AG04449 (cell line): ENCODE measurements at regions not wholly inside any gene's neighbourhood (a gene's known extent, or its start where the extent isn't known, plus 50 kb on each side); places are given as distances from the start of the nearest gene placed in this dataset.

ENCODE experiments used
- CTCF ChIA-PET: fragments of 350-600 bp; formaldehyde crosslinking; extraction: SDS; loops from one replicate; lab custom pipeline; 2021; ENCODE audit warnings: antibody characterized with exemption; lab: Yijun Ruan, JAX
- POLR2A ChIA-PET: fragments of 400-600, 350-600 bp; formaldehyde crosslinking; extraction: SDS; loops from one replicate; lab custom pipeline; 2020; ENCODE audit warnings: antibody characterized with exemption, inconsistent platforms; lab: Yijun Ruan, JAX
- DNase-seq: peaks from one replicate; pipeline ENCODE4 v3.0.0-alpha.2; 2010; ENCODE audit warnings: low read depth, low spot score
- H3K4me3 ChIP-seq: 2 replicates; pipeline ENCODE4 v1.5.1; 2011; ENCODE audit warnings: low read depth, mild to moderate bottlenecking, control low read depth, low read length
- CTCF ChIP-seq: IDR thresholded peaks from one replicate; pipeline ENCODE4 v1.5.1; 2011; ENCODE audit warnings: mild to moderate bottlenecking, moderate library complexity, low read length, control low read depth, inconsistent platforms; ENCODE audit not compliant: insufficient read depth; ENCODE audit errors: missing control alignments

GRCh38 chr12:107331912-107332311 is 238.6 kb upstream of the CRY1 start:
- TF ChIP-seq CTCF, result no peak
- POLR2A ChIA-PET, result no interaction called here
- no peak for DNase-seq
- no peak overlapping the region for H3K4me3 ChIP-seq
- CTCF ChIA-PET, result interaction anchor here (0.6 to 2.1 kb wide), 3 partner anchors 9 to 277 kb away, joined by 3 to 7 read pairs (median 3); no protein-coding TSS in a partner anchor

GRCh38 chr12:107332743-107333142 is 239.4 kb upstream of the CRY1 start:
- CTCF ChIA-PET, result interaction anchor here (1.1 to 2.1 kb wide), 2 partner anchors 10 to 276 kb away, joined by 3 to 7 read pairs; no protein-coding TSS in a partner anchor

GRCh38 chr12:107335802-107336570 is 242.6 kb upstream of the CRY1 start:
- H3K4me3 ChIP-seq, result no peak overlapping the region
- no peak for DNase-seq
- CTCF ChIA-PET, result interaction anchor here (0.8 to 1.2 kb wide), 3 partner anchors 66 to 271 kb away, joined by 3 to 4 read pairs (median 3); no protein-coding TSS in a partner anchor
- POLR2A ChIA-PET, result no interaction called here
- no peak for TF ChIP-seq CTCF

More at GRCh38 chr12:107332743-107333142, 239.4 kb upstream of the CRY1 start:
- DNase-seq, result no peak
- no peak for TF ChIP-seq CTCF
- POLR2A ChIA-PET, result no interaction called here
- H3K4me3 ChIP-seq, result no peak overlapping the region

DNA sequence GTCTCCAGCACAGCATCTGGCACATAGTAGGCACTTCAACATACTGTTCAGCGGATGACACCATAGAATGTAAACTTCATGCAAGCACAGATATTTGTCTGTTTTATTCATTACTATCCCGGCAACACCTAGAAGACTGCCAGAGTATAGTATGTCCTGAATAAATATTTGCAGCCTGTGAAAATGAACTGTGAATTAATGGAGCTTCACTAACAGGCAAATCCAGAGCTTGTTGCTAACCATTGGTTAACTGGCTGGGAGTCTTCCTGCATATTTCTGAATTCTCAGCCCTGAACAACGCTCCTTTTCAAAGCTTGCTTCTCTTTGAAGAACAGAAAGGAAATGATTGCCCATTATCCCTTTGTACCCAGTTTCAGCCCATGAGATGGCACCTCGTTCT is 243.3 kb upstream of the CRY1 start:
- no peak overlapping the region for H3K4me3 ChIP-seq
- ChIA-PET CTCF (interaction anchor here (0.8 to 1.2 kb wide), 3 partner anchors 65 to 270 kb away, joined by 3 to 4 read pairs (median 3); no protein-coding TSS in a partner anchor), POLR2A (interaction anchor here (0.7 kb wide), 1 partner anchor 9 kb away, joined by 3 read pairs; no protein-coding TSS in a partner anchor)
- TF ChIP-seq CTCF, result no peak
- no peak for DNase-seq

GRCh38 chr12:107337346-107338095 is 244.2 kb upstream of the CRY1 start:
- ChIA-PET CTCF (interaction anchor here (1.0 kb wide), 1 partner anchor 208 kb away, joined by 3 read pairs; no protein-coding TSS in a partner anchor), POLR2A (interaction anchor here (0.7 kb wide), 1 partner anchor 10 kb away, joined by 3 read pairs; no protein-coding TSS in a partner anchor)
- no peak for DNase-seq

More at GRCh38 chr12:107337346-107338095, 244.2 kb upstream of the CRY1 start:
- TF ChIP-seq CTCF, result no peak
- no peak overlapping the region for H3K4me3 ChIP-seq
